LNCaP clone FGC (cell line): ENCODE measurements at regions not wholly inside any gene's neighbourhood (a gene's known extent, or its start where the extent isn't known, plus 50 kb on each side); places are given as distances from the start of the nearest gene placed in this dataset.
A peak's percentile ranks its signal among the peaks of the same experiment; 100 is the strongest.

Experiments
- DNase-seq: peaks from one replicate; pipeline ENCODE4 v3.0.0-alpha.2; 2011; ENCODE audit warnings: low read depth
- H3K4me3 ChIP-seq: 2 replicates; pipeline ENCODE4 v1.5.1; 2011; ENCODE audit warnings: mild to moderate bottlenecking, low read depth, low read length, control low read depth
- TF ChIP-seq, protein P1 (sequence below): IDR thresholded peaks from 2 replicates; pipeline ENCODE4 v1.5.1; 2012; ENCODE audit warnings: mild to moderate bottlenecking; ENCODE audit not compliant: control insufficient read depth, insufficient read depth; ENCODE audit errors: extremely low read depth

DNA sequence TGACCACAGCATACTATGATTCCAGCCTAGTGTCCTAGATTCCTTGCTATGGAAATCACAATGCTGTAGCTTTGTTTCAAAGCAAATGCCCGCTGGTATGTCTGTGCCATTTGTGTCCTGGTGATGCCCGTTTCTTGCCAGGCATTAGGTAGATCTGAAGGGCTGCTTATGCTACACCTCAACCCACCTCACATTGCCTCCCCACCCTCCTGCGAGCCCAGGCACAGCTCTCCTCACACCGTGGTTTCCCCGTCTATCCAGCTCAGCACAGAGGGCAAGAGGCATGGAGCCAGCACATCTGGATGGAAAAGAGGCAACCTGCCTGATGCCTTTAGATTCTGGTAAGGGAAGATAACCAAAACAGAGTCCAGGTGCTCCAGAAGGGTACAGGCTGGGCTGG is 307.4 kb upstream of the B3GAT1 start:
- no peak for DNase-seq
- TF ChIP-seq, protein P1, sequence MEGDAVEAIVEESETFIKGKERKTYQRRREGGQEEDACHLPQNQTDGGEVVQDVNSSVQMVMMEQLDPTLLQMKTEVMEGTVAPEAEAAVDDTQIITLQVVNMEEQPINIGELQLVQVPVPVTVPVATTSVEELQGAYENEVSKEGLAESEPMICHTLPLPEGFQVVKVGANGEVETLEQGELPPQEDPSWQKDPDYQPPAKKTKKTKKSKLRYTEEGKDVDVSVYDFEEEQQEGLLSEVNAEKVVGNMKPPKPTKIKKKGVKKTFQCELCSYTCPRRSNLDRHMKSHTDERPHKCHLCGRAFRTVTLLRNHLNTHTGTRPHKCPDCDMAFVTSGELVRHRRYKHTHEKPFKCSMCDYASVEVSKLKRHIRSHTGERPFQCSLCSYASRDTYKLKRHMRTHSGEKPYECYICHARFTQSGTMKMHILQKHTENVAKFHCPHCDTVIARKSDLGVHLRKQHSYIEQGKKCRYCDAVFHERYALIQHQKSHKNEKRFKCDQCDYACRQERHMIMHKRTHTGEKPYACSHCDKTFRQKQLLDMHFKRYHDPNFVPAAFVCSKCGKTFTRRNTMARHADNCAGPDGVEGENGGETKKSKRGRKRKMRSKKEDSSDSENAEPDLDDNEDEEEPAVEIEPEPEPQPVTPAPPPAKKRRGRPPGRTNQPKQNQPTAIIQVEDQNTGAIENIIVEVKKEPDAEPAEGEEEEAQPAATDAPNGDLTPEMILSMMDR, result no peak
- H3K4me3 ChIP-seq, result no peak overlapping the region

DNA sequence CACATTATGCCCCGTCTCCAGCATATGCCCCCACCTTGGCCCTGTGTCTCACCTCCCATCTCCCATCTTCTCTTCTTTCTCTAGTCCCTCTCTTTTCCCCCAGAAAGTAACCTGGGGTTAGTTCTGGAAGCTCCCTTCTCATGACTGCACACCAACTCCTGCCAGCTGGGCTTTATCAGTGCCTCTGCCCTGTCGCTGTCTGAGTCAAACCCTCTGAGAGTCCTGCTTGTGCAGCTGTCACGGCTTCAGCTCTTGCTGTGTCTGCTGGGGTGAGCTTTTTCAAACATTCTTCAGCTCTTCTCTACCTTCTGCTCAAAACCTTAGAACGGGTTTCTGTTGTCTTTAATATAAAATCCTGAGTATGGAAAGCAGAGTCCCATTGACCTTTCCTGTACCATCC is 304.5 kb upstream of the B3GAT1 start:
- DNase-seq, result no peak
- no peak overlapping the region for H3K4me3 ChIP-seq
- TF ChIP-seq, protein P1, result no peak

DNA sequence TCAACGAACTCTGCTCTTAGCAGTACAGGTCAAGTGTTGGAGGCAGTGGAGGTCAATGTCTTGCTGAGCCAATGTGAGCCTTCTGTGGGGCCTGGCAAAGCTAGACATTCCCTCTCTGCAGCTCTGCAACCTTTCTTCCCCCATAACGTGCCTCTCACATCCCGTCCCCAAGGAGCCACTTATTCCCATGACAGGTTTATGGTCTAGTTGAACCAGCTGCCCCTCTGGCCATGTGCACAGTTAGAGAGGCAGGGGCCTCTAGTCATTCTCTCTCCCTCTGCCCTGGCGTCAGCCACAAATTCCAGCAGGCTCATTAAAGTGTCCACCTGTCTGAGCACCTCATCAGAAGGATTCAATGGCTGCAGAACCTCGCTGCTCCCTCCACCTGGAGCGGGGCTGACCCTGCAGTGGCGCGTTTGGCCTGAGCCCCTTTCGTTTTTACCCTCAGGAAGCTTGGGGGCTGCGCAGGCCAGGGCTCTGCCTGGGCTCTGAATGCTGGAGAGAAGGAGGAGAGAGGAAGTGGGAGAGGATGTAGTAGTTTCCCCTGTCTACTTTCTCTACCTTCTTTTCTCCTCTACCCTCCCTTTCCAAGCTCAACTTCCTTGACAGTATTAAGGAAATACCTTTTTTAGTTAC is 302.1 kb upstream of the B3GAT1 start:
- DNase-seq, result no peak
- H3K4me3 ChIP-seq, result no peak overlapping the region
- TF ChIP-seq, protein P1, result no peak

DNA sequence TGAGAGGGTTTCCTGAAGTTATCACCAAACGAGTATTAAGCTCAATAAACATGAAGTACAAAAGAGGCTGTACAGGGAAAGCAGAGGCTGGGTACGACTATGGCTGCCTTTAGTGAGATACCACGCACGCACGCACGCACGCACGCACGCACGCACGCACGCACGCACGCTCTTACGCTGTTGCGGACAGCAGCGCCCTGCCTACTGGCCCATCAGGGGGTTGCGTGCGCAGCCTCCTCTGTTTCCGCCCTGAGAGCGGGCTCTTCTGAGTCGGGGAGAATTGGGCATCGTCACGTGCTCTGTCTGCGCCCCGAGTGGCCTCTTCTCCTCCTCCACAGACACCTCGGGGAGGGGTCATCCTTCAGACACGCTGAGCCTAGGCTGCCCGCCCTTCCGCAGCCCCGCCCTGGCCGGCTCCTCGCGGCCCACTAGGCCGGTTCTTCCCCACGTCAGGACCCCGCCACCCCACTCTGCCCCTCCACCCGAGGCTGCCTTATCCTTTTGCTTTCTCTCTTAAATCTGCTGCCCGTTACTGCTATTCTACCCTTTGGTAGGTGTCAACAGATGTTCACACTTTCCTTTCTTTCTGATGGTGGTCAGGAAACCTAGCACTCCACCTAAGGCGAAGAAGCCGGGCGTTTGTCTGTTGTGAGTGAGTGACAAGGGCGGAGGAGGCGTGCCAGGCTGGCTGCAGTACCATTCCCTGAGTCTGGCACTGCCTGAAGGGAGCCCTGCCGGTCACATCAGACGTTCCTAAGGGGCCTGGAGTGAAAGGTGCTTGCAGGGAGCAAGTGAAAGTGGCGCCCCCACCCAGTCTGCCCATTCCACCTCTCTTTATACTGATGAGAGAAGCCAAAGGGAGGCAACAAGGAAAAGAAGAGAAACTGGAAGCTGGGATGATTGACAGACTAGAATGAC is 300.4 kb upstream of the B3GAT1 start:
- TF ChIP-seq, protein P1, result no peak
- no peak for DNase-seq
- H3K4me3 ChIP-seq, result no peak overlapping the region

DNA sequence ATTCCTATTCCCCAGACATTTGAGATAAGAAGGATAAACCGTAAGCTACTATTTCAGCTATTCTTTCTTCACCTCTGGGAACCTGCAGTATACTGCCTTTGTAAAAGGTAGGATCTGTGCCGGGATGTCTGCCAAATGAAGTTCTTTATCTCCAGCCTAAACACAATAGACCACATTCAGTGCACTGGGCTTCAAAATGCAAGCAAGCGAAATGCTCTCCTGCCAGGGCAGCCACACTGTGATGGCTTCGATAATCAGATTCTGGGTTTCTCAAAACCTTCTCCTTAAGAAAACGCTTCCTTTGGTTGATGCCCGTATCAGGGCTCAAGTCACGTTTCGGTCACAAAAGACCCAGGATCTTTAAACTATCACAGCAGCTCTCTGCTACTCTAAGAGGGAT is 299.5 kb upstream of the B3GAT1 start:
- TF ChIP-seq, protein P1, result no peak
- DNase-seq, result peak; percentile 21
- no peak overlapping the region for H3K4me3 ChIP-seq

DNA sequence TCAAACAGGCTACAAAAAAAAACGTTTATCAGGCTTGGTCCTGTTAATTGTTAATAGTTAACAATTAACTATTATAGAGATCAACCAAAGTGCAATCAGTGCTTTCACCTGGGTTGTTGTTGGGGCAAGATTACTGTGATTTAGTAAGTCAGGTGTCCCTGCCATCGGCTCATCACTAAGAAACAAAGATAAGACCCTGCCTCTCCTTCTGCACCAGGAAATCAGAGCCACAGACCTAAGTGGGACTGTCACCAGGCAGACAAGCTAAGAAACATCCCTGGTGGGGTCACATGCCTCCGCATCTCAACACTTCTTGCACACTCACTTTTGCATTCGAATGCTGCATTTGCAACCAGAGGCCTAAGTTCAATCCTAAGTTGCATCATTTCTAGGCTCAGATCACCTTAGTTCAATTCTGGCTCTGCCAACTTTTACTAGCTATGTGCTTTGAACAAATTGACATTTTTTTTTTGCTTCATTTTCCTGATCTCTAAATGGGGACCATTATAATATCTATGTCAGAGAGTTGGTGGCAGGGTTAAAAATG is 298.9 kb upstream of the B3GAT1 start:
- TF ChIP-seq, protein P1, result no peak
- no peak for DNase-seq
- H3K4me3 ChIP-seq, result no peak overlapping the region
